RWPE2 (cell line): ENCODE measurements at regions not wholly inside any gene's neighbourhood (a gene's known extent, or its start where the extent isn't known, plus 50 kb on each side); places are given as distances from the start of the nearest gene placed in this dataset.

Source experiments
- ATAC-seq: fragments of 200-7000 bp; cut with Tn5 transposase; 3 replicates; pipeline ENCODE4 v1.9.1; 2021; ENCODE audit warnings: low read depth
- DNase-seq: peaks from one replicate; pipeline ENCODE4 v3.0.0-alpha.2; 2020; ENCODE audit warnings: low spot score
- H3K27ac ChIP-seq: fragments of 450-650 bp; 2 replicates; pipeline ENCODE4 v1.5.1; 2017; ENCODE audit warnings: mild to moderate bottlenecking; ENCODE audit not compliant: poor library complexity, severe bottlenecking
- H3K27me3 ChIP-seq: fragments of 250-450 bp; sonication (Bioruptor Pico); 2 replicates; pipeline ENCODE4 v1.5.1; 2021; ENCODE audit warnings: mild to moderate bottlenecking, moderate library complexity; ENCODE audit not compliant: insufficient read depth, poor library complexity, severe bottlenecking
- H3K36me3 ChIP-seq: fragments of 250-450 bp; sonication (Bioruptor Pico); 2 replicates; pipeline ENCODE4 v1.5.1; 2020; ENCODE audit warnings: low read depth, mild to moderate bottlenecking, moderate library complexity
- H3K4me1 ChIP-seq: fragments of 250-450 bp; sonication (Bioruptor Pico); 2 replicates; pipeline ENCODE4 v1.5.1; 2021; ENCODE audit warnings: mild to moderate bottlenecking, moderate library complexity; ENCODE audit not compliant: insufficient read depth, poor library complexity, severe bottlenecking
- H3K4me3 ChIP-seq: fragments of 250-450 bp; sonication (Bioruptor Pico); 2 replicates; pipeline ENCODE4 v1.5.1; 2021; ENCODE audit warnings: mild to moderate bottlenecking, moderate library complexity; ENCODE audit not compliant: severe bottlenecking
- H3K9me3 ChIP-seq: fragments of 250-450 bp; sonication (Bioruptor Pico); 2 replicates; pipeline ENCODE4 v1.5.1; 2021; ENCODE audit warnings: mild to moderate bottlenecking, moderate library complexity; ENCODE audit not compliant: severe bottlenecking
- TF ChIP-seq, protein P1 (sequence below): fragments of 450-650 bp; IDR thresholded peaks from one replicate; pipeline ENCODE4 v1.5.1; 2017; ENCODE audit warnings: mild to moderate bottlenecking, moderate library complexity; ENCODE audit not compliant: poor library complexity, severe bottlenecking

DNA sequence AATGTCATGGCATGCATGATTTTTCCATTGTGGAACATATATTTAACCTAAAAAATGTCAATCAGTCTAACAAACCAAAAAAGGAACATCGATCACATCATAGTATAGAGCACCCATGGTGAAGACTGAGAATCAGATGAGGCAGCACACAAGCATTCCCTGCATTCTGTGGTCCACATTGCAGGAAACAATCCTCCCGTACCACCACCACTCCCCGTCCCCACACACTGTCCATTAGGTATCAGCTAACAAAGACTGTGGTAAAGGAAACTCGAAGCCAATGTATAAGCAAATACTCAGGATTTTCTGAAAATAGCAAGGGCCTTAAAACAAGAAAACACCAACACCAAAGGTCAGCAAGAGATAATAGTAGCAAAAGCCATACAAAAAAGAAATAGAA, 1104.4 kb upstream of the SEMA6A start:
- H3K9me3 ChIP-seq = no peaks in the 10 kb centered on the region
- ATAC-seq = no peak
- no peak overlapping the region for H3K27ac ChIP-seq
- TF ChIP-seq, protein P1, sequence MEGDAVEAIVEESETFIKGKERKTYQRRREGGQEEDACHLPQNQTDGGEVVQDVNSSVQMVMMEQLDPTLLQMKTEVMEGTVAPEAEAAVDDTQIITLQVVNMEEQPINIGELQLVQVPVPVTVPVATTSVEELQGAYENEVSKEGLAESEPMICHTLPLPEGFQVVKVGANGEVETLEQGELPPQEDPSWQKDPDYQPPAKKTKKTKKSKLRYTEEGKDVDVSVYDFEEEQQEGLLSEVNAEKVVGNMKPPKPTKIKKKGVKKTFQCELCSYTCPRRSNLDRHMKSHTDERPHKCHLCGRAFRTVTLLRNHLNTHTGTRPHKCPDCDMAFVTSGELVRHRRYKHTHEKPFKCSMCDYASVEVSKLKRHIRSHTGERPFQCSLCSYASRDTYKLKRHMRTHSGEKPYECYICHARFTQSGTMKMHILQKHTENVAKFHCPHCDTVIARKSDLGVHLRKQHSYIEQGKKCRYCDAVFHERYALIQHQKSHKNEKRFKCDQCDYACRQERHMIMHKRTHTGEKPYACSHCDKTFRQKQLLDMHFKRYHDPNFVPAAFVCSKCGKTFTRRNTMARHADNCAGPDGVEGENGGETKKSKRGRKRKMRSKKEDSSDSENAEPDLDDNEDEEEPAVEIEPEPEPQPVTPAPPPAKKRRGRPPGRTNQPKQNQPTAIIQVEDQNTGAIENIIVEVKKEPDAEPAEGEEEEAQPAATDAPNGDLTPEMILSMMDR = no peak
- H3K36me3 ChIP-seq = no peaks in the 10 kb centered on the region
- DNase-seq = no peak
- peaks cover 16% of the 10 kb centered on the region for H3K27me3 ChIP-seq
- H3K4me1 ChIP-seq = no peaks in the 10 kb centered on the region
- H3K4me3 ChIP-seq = no peak overlapping the region

DNA sequence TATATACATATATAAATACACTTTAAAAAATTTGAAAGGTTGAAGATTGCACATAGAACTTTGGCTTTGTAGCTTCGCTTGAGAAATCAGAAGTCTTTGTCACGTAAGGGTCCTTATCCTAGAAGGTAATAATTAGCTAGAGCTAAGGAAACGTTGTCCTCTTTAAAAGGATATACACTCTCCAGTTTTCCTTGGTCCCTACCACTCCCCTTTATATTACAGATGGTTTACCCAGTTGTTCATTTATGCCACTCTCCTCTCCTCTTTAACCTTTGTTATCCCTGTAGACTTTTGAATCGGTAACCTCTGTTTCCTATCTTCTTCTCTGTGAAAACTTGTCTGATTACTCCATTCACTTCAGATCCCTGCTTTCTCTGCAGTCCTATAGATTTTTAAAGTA, 1101.0 kb upstream of the SEMA6A start:
- H3K9me3 ChIP-seq = peaks cover 3% of the 10 kb centered on the region
- peaks cover 11% of the 10 kb centered on the region for H3K27me3 ChIP-seq
- H3K27ac ChIP-seq = no peak overlapping the region
- no peaks in the 10 kb centered on the region for H3K4me1 ChIP-seq
- no peak for ATAC-seq
- H3K4me3 ChIP-seq = no peak overlapping the region
- DNase-seq = no peak
- no peaks in the 10 kb centered on the region for H3K36me3 ChIP-seq
- TF ChIP-seq, protein P1 = no peak

- Histone ChIP-seq H3K27me3 (peaks cover 7% of the 10 kb centered on the region), H3K36me3 (no peaks in the 10 kb centered on the region), H3K9me3 (peaks cover 3% of the 10 kb centered on the region), H3K27ac (no peak overlapping the region), H3K4me1 (no peaks in the 10 kb centered on the region), H3K4me3 (no peak overlapping the region)
- ATAC-seq (no peak), DNase-seq (no peak)
- TF ChIP-seq, protein P1 = no peak
Measured at GRCh38 chr5:117671551-117671950, 1096.9 kb upstream of the SEMA6A start.

DNA sequence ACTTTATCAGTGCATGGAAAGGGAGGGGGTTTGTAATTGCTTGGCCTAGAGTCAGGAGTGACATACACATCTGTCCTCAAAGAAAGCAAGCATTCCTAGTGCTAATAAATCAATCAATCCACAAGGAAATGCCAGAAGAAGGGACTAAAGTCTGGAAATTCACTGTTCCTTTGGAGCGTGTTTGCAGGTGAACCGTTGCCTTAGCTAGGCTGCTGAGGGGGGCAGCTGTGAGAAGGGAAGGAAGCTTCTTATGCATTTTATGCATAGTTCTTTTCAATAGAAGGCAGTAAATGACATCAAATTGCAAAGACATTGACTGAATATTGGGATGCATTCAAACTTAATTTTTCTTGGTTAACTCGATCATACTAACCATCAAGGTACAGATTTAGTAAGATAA, 1092.5 kb upstream of the SEMA6A start:
- Histone ChIP-seq H3K9me3 (peaks cover 3% of the 10 kb centered on the region), H3K4me1 (no peaks in the 10 kb centered on the region), H3K27ac (no peak overlapping the region), H3K36me3 (no peaks in the 10 kb centered on the region), H3K4me3 (no peak overlapping the region), H3K27me3 (no peaks in the 10 kb centered on the region)
- TF ChIP-seq, protein P1 = no peak
- ATAC-seq = no peak
- no peak for DNase-seq

GRCh38 chr5:117665121-117665520, 1090.5 kb upstream of the SEMA6A start:
- TF ChIP-seq, protein P1 = no peak
- Histone ChIP-seq H3K4me1 (no peaks in the 10 kb centered on the region), H3K9me3 (no peaks in the 10 kb centered on the region), H3K4me3 (no peak overlapping the region), H3K27me3 (no peaks in the 10 kb centered on the region), H3K36me3 (no peaks in the 10 kb centered on the region), H3K27ac (no peak overlapping the region)
- DNase-seq (no peak), ATAC-seq (no peak)
